Esophagus muscularis mucosa (tissue), 4 donors: ENCODE measurements at regions not wholly inside any gene's neighbourhood (a gene's known extent, or its start where the extent isn't known, plus 50 kb on each side); places are given as distances from the start of the nearest gene placed in this dataset.
"Not testable (repeated sequence)": the region's sequence is repeated elsewhere in the genome, so short reads cannot be mapped to it uniquely, and the experiment has no call there.

Experiments used
- DNase-seq: peaks from one replicate; pipeline ENCODE4 v3.0.0-alpha.2; 2017; ENCODE audit errors: extremely low spot score
- H3K27ac ChIP-seq, 4 donors: fragments of 200-600 bp; sonication (generic); replicated peaks in 1 of 4; 1 replicate in 3 of 4; 2 replicates in 1 of 4; pipeline ENCODE4 v1.5.1; 2016 to 2019; ENCODE audit warnings: mild to moderate bottlenecking in 1 of 4
- H3K27me3 ChIP-seq, 4 donors: fragments of 200-600 bp; sonication (generic); one replicate each; pipeline versions ENCODE4 v1.5.1 to v1.6.0; 2016 to 2019
- H3K36me3 ChIP-seq, 4 donors: fragments of 200-600 bp; sonication (generic); one replicate each; pipeline ENCODE4 v1.5.1; 2016 to 2019
- H3K4me1 ChIP-seq, 4 donors: fragments of 200-600 bp; sonication (generic); one replicate each; pipeline ENCODE4 v1.5.1; 2016 to 2019
- H3K4me3 ChIP-seq, 4 donors: fragments of 200-600 bp; sonication (generic); 1 replicate in 2 of 4; 2 replicates in 2 of 4; pipeline ENCODE4 v1.5.1; 2016 to 2019; ENCODE audit warnings: mild to moderate bottlenecking in 4 of 4, moderate library complexity in 1 of 4
- H3K9me3 ChIP-seq, 4 donors: fragments of 200-600 bp; sonication (generic); 1 replicate in 3 of 4; 2 replicates in 1 of 4; pipeline ENCODE4 v1.5.1; 2016 to 2019
- CTCF ChIP-seq, 3 experiments: fragments of 200-600 bp in 2 of 3; fragments of 450-650 bp in 1 of 3; sonication (generic) in 2 of 3; IDR thresholded peaks; one replicate each; pipeline ENCODE4 v1.5.1; 2017 to 2019; ENCODE audit warnings: antibody characterized with exemption in 3 of 3, mild to moderate bottlenecking in 2 of 3, moderate library complexity in 1 of 3
- EP300 ChIP-seq: sonication (generic); formaldehyde crosslinking; IDR thresholded peaks from one replicate; pipeline ENCODE4 v1.6.1; 2017; ENCODE audit warnings: antibody characterized with exemption
- POLR2A ChIP-seq: fragments of 450-650 bp; IDR thresholded peaks from one replicate; pipeline ENCODE4 v1.6.1; 2017; ENCODE audit warnings: antibody characterized with exemption, moderate library complexity, mild to moderate bottlenecking, low read depth
- POLR2AphosphoS5 ChIP-seq, 2 donors: sonication (generic); formaldehyde crosslinking; IDR thresholded peaks; one replicate each; pipeline ENCODE4 v1.6.1; 2017; ENCODE audit warnings: antibody characterized with exemption in 2 of 2
- WGBS: methylation state at CpG from one replicate; pipeline ENCODE4 v1.1.5; 2018; 5-methylcytosine and 5-hydroxymethylcytosine counted together
- intact Hi-C: fragments of 100-400 bp; cut with DNase I; formaldehyde crosslinking; loops from one replicate; pipeline ENCODE4 v1.15.1; 2023

DNA sequence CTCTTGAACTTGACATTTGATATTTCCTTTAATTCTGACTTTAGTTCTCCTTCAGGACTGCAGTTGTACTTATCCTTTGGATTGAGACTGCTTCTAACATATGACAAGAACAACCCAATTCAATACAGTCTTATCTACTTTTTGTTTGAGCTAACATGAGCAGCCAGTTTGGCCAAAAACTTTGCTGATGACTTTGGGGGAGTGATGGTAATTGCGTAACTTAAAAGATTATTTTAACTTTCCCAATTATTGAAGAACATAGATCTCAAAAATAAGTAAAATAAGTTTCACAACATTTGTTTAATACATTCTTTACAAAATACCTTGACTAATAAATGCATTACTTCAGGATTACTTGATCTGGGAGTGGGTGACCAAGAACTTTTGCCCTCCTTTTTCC is 1311.1 kb upstream of the NRXN1 start:
- no peak for DNase-seq
- no peaks in the 10 kb centered on the region for H3K36me3 ChIP-seq
- no peak overlapping the region for H3K27ac ChIP-seq
- intact Hi-C loops = no loop called here
- WGBS = 97% methylated on average over 1 of the region's 1 CpG
- TF ChIP-seq POLR2AphosphoS5 (IDR thresholded peaks at IDR 0.05) = no peak
- TF ChIP-seq EP300 = no peak
- no peak for TF ChIP-seq POLR2A
- TF ChIP-seq CTCF (IDR thresholded peaks at IDR 0.05) = no peak
- H3K9me3 ChIP-seq = no peaks in the 10 kb centered on the region
- no peak overlapping the region for H3K4me3 ChIP-seq
- H3K27me3 ChIP-seq = no peaks in the 10 kb centered on the region
- H3K4me1 ChIP-seq = no peaks in the 10 kb centered on the region

GRCh38 chr2:52342458-52342857 is 1310.5 kb upstream of the NRXN1 start:
- Histone ChIP-seq H3K9me3 (no peaks in the 10 kb centered on the region), H3K27ac (no peak overlapping the region), H3K27me3 (no peaks in the 10 kb centered on the region), H3K36me3 (no peaks in the 10 kb centered on the region), H3K4me1 (no peaks in the 10 kb centered on the region), H3K4me3 (no peak overlapping the region)
- TF ChIP-seq CTCF (IDR thresholded peaks at IDR 0.05) = no peak
- TF ChIP-seq POLR2A = no peak
- no peak for TF ChIP-seq EP300
- TF ChIP-seq POLR2AphosphoS5 (IDR thresholded peaks at IDR 0.05) = no peak
- WGBS = 94% methylated on average over 4 of the region's 4 CpGs
- DNase-seq = no peak
- intact Hi-C loops = no loop called here

DNA sequence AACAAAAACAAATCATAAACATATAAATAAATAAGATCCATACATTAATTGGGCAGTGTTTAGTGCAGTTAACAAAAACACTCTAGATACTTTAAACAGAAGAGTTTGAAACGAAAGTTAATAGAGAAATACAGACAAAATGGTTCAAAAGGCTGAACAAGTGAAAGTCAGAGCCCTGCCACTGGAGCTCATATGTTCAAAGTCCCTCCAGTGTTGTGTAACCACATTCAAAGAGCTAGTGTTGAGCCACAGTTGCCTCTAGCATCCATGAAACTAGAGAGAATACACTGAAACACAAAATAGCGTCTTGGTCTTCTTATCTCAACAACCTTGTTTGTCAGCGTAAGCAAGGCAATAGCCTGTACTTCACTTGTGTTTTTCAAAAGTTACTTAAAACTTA is 1309.8 kb upstream of the NRXN1 start:
- no peak overlapping the region for H3K4me3 ChIP-seq
- H3K27ac ChIP-seq = no peak overlapping the region
- intact Hi-C loops = no loop called here
- WGBS = 85% methylated on average over 3 of the region's 3 CpGs
- no peaks in the 10 kb centered on the region for H3K27me3 ChIP-seq
- no peaks in the 10 kb centered on the region for H3K9me3 ChIP-seq
- TF ChIP-seq POLR2AphosphoS5 (IDR thresholded peaks at IDR 0.05) = no peak
- TF ChIP-seq EP300 = no peak
- no peak for TF ChIP-seq CTCF (IDR thresholded peaks at IDR 0.05)
- TF ChIP-seq POLR2A = no peak
- DNase-seq = no peak
- no peaks in the 10 kb centered on the region for H3K4me1 ChIP-seq
- no peaks in the 10 kb centered on the region for H3K36me3 ChIP-seq

- TF ChIP-seq CTCF (IDR thresholded peaks at IDR 0.05) (no peak), POLR2AphosphoS5 (IDR thresholded peaks at IDR 0.05) (no peak), EP300 (no peak), POLR2A (no peak)
- no peaks in the 10 kb centered on the region for H3K27me3 ChIP-seq
Observed at GRCh38 chr2:52340171-52340570, 1308.2 kb upstream of the NRXN1 start.

DNA sequence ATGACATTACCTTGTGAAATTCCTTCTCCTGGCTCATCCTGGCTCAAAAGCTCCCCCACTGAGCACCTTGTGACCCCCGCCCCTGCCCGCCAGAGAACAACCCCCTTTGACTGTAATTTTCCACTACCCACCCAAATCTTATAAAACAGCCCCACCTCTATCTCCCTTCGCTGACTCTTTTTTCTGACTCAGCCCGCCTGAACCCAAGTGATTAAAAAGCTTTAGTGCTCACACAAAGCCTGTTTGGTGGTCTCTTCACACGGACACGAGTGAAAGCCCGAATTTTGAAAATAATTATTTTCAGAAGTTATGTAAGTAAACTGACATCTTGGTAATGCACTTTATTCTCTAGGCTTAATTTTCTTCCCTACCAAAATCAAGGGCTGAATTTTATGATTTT is 1305.9 kb upstream of the NRXN1 start:
- WGBS = 71% methylated on average over 7 of the region's 7 CpGs
- H3K4me1 ChIP-seq, DNase-seq, intact Hi-C loops, H3K27ac ChIP-seq, H3K36me3 ChIP-seq, H3K9me3 ChIP-seq, H3K27me3 ChIP-seq, H3K4me3 ChIP-seq: not testable (repeated sequence)

More at GRCh38 chr2:52340171-52340570, 1308.2 kb upstream of the NRXN1 start:
- 22% methylated on average over 1 of the region's 1 CpG for WGBS
- Histone ChIP-seq H3K27ac (no peak overlapping the region), H3K4me1 (no peaks in the 10 kb centered on the region), H3K36me3 (no peaks in the 10 kb centered on the region), H3K9me3 (no peaks in the 10 kb centered on the region), H3K4me3 (no peak overlapping the region)
- intact Hi-C loops = no loop called here
- no peak for DNase-seq
